GM12878 (cell line): ENCODE measurements at regions not wholly inside any gene's neighbourhood (a gene's known extent, or its start where the extent isn't known, plus 50 kb on each side); places are given as distances from the start of the nearest gene placed in this dataset.

Experiments
- ATAC-seq: fragments of 200-7000 bp; cut with Tn5 transposase; 3 replicates; pipeline ENCODE4 v1.9.1; 2020; ENCODE audit warnings: mild to moderate bottlenecking, moderate library complexity
- BruUV-seq: library from RNA; stranded (reverse); fragments of 400-500 nt; replicated peaks from 2 replicates; lab custom pipeline; 2021; lab: Mats Ljungman, UMichigan
- CTCF ChIA-PET: fragments of 300-600 bp; sonication (Branson Sonifier 250); formaldehyde crosslinking; extraction: SDS; loops from one replicate; lab custom pipeline; 2021; ENCODE audit warnings: inconsistent platforms; lab: Yijun Ruan, JAX
- POLR2A ChIA-PET: fragments of 350-600 bp; formaldehyde crosslinking; extraction: SDS; loops from one replicate; lab custom pipeline; 2021; ENCODE audit warnings: inconsistent platforms; lab: Charles Lee
- RAD21 ChIA-PET: fragments of 300-600 bp; sonication (Branson Sonifier 250); formaldehyde crosslinking; loops from one replicate; lab custom pipeline; 2023; ENCODE audit warnings: antibody characterized with exemption; ENCODE audit not compliant: unreplicated experiment; lab: Charles Lee
- SMC1A ChIA-PET: fragments of 300-600 bp; sonication (Branson Sonifier 250); formaldehyde crosslinking; loops from one replicate; lab custom pipeline; 2023; ENCODE audit not compliant: unreplicated experiment, uncharacterized antibody; lab: Charles Lee
- DNase-seq: peaks from one replicate; pipeline ENCODE4 v3.0.0-alpha.2; 2011; ENCODE audit warnings: low read depth, low spot score
- FAIRE-seq: peaks from 3 replicates; lab custom pipeline; 2011; peaks lifted over from hg19 to GRCh38; lab: Jason Lieb, UNC
- H2AFZ ChIP-seq: 2 replicates; pipeline ENCODE4 v1.6.0; 2011; ENCODE audit warnings: low read depth, low read length, control low read depth; ENCODE audit not compliant: control insufficient read depth
- H3K27ac ChIP-seq: 2 replicates; pipeline ENCODE4 v1.5.1; 2011; ENCODE audit warnings: control low read depth; ENCODE audit not compliant: control insufficient read depth, insufficient read depth
- H3K27me3 ChIP-seq, 2 experiments: replicated peaks in 1 of 2; 2 replicates each; pipeline versions ENCODE4 v1.6.0 to v1.6.1; 2011; ENCODE audit warnings: low read length in 1 of 2; ENCODE audit not compliant: control insufficient read depth in 2 of 2, insufficient read depth in 2 of 2
- H3K36me3 ChIP-seq, 2 experiments: 2 replicates each; pipeline ENCODE4 v1.5.1; 2011; ENCODE audit warnings: low read length in 1 of 2; ENCODE audit not compliant: control insufficient read depth in 2 of 2, insufficient read depth in 2 of 2
- H3K4me1 ChIP-seq: 2 replicates; pipeline ENCODE4 v1.6.1; 2011; ENCODE audit warnings: mild to moderate bottlenecking, low read length, moderate library complexity, mixed read lengths; ENCODE audit not compliant: control insufficient read depth, insufficient read depth
- H3K4me2 ChIP-seq: 2 replicates; pipeline ENCODE4 v1.6.0; 2011; ENCODE audit warnings: control low read depth; ENCODE audit not compliant: control insufficient read depth, insufficient read depth
- H3K4me3 ChIP-seq: fragments of 200-600 bp; sonication (generic); 2 replicates; pipeline ENCODE4 v1.5.1; 2016
- H3K79me2 ChIP-seq: 2 replicates; pipeline ENCODE4 v1.6.0; 2011; ENCODE audit warnings: low read length; ENCODE audit not compliant: control insufficient read depth, insufficient read depth
- H3K9ac ChIP-seq: 2 replicates; pipeline ENCODE4 v1.8.0; 2011; ENCODE audit warnings: low read length, control low read depth, mixed read lengths; ENCODE audit not compliant: control insufficient read depth, insufficient read depth
- H3K9me3 ChIP-seq: replicated peaks from 3 replicates; pipeline ENCODE4 v1.5.1; 2011; ENCODE audit warnings: mild to moderate bottlenecking, low read length; ENCODE audit not compliant: control insufficient read depth, insufficient read depth
- H4K20me1 ChIP-seq: 2 replicates; pipeline ENCODE4 v1.6.0; 2011; ENCODE audit not compliant: control insufficient read depth, insufficient read depth
- BACH1 ChIP-seq: fragments of 450-650 bp; IDR thresholded peaks from 2 replicates; pipeline ENCODE4 v1.6.1; 2017; ENCODE audit warnings: mild to moderate bottlenecking, borderline replicate concordance
- BCL11A ChIP-seq: IDR thresholded peaks from 2 replicates; pipeline ENCODE4 v1.6.1; 2011; ENCODE audit warnings: low read depth, low read length
- BMI1 ChIP-seq: fragments of 450-650 bp; IDR thresholded peaks from 2 replicates; pipeline ENCODE4 v1.6.1; 2016; ENCODE audit warnings: mild to moderate bottlenecking, moderate library complexity, borderline replicate concordance
- CUX1 ChIP-seq: IDR thresholded peaks from 2 replicates; pipeline ENCODE4 v1.6.1; 2012; ENCODE audit warnings: improper control_type of control experiment, low read depth, low read length; ENCODE audit not compliant: insufficient replicate concordance
- ETV6 ChIP-seq, 2 experiments: fragments of 450-650 bp in 1 of 2; IDR thresholded peaks in 1 of 2; conservative IDR thresholded peaks in 1 of 2; 2 replicates each; pipeline ENCODE4 v1.6.1; 2014; ENCODE audit warnings: antibody characterized with exemption in 1 of 2, borderline replicate concordance in 1 of 2, low read depth in 1 of 2, mild to moderate bottlenecking in 1 of 2, moderate library complexity in 1 of 2
- JUND ChIP-seq: IDR thresholded peaks from 2 replicates; pipeline ENCODE4 v1.6.1; 2012; ENCODE audit warnings: low read depth, mild to moderate bottlenecking, low read length, improper control_type of control experiment, moderate library complexity
- POU2F2 ChIP-seq: IDR thresholded peaks from 3 replicates; pipeline ENCODE4 v1.6.1; 2011; ENCODE audit warnings: low read depth, mild to moderate bottlenecking, low read length, borderline replicate concordance
- RAD21 ChIP-seq: IDR thresholded peaks from 2 replicates; pipeline ENCODE4 v1.6.1; 2011; ENCODE audit warnings: mild to moderate bottlenecking, low read depth, low read length, moderate library complexity; ENCODE audit not compliant: insufficient read depth
- RELA ChIP-seq: fragments of 450-650 bp; IDR thresholded peaks from 2 replicates; pipeline ENCODE4 v1.8.0; 2014; ENCODE audit warnings: borderline replicate concordance; ENCODE audit not compliant: partially characterized antibody
- SKIL ChIP-seq: fragments of 450-650 bp; IDR thresholded peaks from 2 replicates; pipeline ENCODE4 v1.6.1; 2017; ENCODE audit warnings: mild to moderate bottlenecking, low read depth, inconsistent platforms; ENCODE audit not compliant: poor library complexity, severe bottlenecking
- SPI1 ChIP-seq: IDR thresholded peaks from 2 replicates; pipeline ENCODE4 v1.6.1; 2011; ENCODE audit warnings: low read depth, mild to moderate bottlenecking, low read length, moderate library complexity, borderline replicate concordance; ENCODE audit not compliant: insufficient read depth
- WRNIP1 ChIP-seq: IDR thresholded peaks from 2 replicates; pipeline ENCODE4 v1.6.1; 2011; ENCODE audit warnings: low read depth, low read length, improper control_type of control experiment, borderline replicate concordance
- ZNF24 ChIP-seq: fragments of 450-650 bp; IDR thresholded peaks from 2 replicates; pipeline ENCODE4 v1.6.1; 2017; ENCODE audit warnings: antibody characterized with exemption, mild to moderate bottlenecking
- ZNF384 ChIP-seq: IDR thresholded peaks from 2 replicates; pipeline ENCODE4 v1.6.1; 2012; ENCODE audit warnings: low read depth, mild to moderate bottlenecking, low read length, improper control_type of control experiment, borderline replicate concordance
- ZZZ3 ChIP-seq: IDR thresholded peaks from 2 replicates; pipeline ENCODE4 v1.6.1; 2011; ENCODE audit warnings: low read depth; ENCODE audit not compliant: control insufficient read depth, insufficient read length
- WGBS: methylation state at CpG from one replicate; pipeline ENCODE4 v1.1.6; 2016; ENCODE audit warnings: low lambda C conversion rate; ENCODE audit not compliant: insufficient replicate concordance, insufficient coverage; ENCODE audit errors: missing lambda C conversion rate; 5-methylcytosine and 5-hydroxymethylcytosine counted together
- in situ Hi-C: fragments of 300-500 bp; cut with MboI; formaldehyde crosslinking; loops from 9 replicates; pipeline ENCODE4 v1.14.3; 2018; ENCODE audit warnings: mixed read lengths
- intact Hi-C: fragments of 100-400 bp; cut with micrococcal nuclease; formaldehyde crosslinking; loops from one replicate; pipeline ENCODE4 v1.14.2; 2022; ENCODE audit not compliant: unreplicated experiment
- TF ChIP-seq, protein P1 (sequence below): fragments of 450-650 bp; IDR thresholded peaks from 2 replicates; pipeline ENCODE4 v1.6.1; 2014; ENCODE audit warnings: mild to moderate bottlenecking

DNA sequence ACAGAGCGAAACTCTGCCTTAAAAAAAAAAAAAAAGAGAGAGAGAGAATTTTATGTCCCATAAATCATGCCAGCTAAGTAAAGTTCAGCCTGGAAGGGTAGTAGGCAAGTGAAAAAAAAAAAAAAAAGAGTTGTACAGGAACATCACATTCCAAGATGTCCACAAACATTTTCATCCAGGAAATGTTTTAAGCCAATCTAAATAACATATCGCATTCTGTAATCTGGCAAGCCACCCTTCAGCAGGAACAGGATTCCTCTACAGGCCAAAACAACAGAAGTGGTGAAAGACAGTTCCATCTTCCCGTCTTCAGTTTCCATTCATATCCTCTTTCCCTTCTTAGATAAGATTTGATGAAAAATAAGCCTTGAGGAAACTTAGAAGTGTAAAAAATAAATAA is 1108.1 kb upstream of the DDX18 start (continued):
- TF ChIP-seq, protein P1, sequence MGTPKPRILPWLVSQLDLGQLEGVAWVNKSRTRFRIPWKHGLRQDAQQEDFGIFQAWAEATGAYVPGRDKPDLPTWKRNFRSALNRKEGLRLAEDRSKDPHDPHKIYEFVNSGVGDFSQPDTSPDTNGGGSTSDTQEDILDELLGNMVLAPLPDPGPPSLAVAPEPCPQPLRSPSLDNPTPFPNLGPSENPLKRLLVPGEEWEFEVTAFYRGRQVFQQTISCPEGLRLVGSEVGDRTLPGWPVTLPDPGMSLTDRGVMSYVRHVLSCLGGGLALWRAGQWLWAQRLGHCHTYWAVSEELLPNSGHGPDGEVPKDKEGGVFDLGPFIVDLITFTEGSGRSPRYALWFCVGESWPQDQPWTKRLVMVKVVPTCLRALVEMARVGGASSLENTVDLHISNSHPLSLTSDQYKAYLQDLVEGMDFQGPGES: no peak
- no peak for TF ChIP-seq BCL11A
- no peak for TF ChIP-seq POU2F2
- no peak for TF ChIP-seq ZNF384
- TF ChIP-seq SKIL: no peak
- no peak for TF ChIP-seq ETV6 (conservative IDR thresholded peaks at IDR 0.05 in 1 of 2, IDR thresholded peaks at IDR 0.05 in 1 of 2; ENCODE audit: borderline replicate concordance in 1 of 2, low read depth in 1 of 2)
- no peak for TF ChIP-seq BACH1
- no peak for TF ChIP-seq SPI1
- TF ChIP-seq JUND: no peak
- no peak for TF ChIP-seq RAD21

- SMC1A ChIA-PET: no interaction called here
- Histone ChIP-seq H3K36me3 (no peaks in the 10 kb centered on the region), H3K4me1 (no peaks in the 10 kb centered on the region), H3K27ac (no peak overlapping the region), H3K4me2 (no peak overlapping the region), H3K79me2 (no peaks in the 10 kb centered on the region), H3K9ac (no peak overlapping the region), H4K20me1 (no peaks in the 10 kb centered on the region), H3K27me3 (no peaks in the 10 kb centered on the region), H3K4me3 (no peak overlapping the region), H2AFZ (no peak overlapping the region), H3K9me3 (no peaks in the 10 kb centered on the region)
- ATAC-seq: no peak
- BruUV-seq: no TSS peak
- intact Hi-C loops: no loop called here
- CTCF ChIA-PET: no interaction called here
- RAD21 ChIA-PET: no interaction called here
- 94% methylated on average over 1 of the region's 1 CpG for WGBS
- in situ Hi-C loops: no loop called here
- POLR2A ChIA-PET: no interaction called here
- no peak for FAIRE-seq
- no peak for DNase-seq
- TF ChIP-seq BMI1: no peak
- no peak for TF ChIP-seq ZNF24
- no peak for TF ChIP-seq BCL11A
- TF ChIP-seq CUX1: no peak
- TF ChIP-seq ZZZ3: no peak
- no peak for TF ChIP-seq RELA
- no peak for TF ChIP-seq WRNIP1
Measured at GRCh38 chr2:116716038-116716437, 1098.5 kb upstream of the DDX18 start.
